Epithelial cell of proximal tubule (primary cell): ENCODE measurements at regions not wholly inside any gene's neighbourhood (a gene's known extent, or its start where the extent isn't known, plus 50 kb on each side); places are given as distances from the start of the nearest gene placed in this dataset.

Experiments
- DNase-seq: peaks from one replicate; pipeline ENCODE4 v3.0.0-alpha.2; 2011; ENCODE audit warnings: low read depth
- H3K4me3 ChIP-seq: 2 replicates; pipeline ENCODE4 v1.5.1; 2011; ENCODE audit warnings: low read depth, mild to moderate bottlenecking, low read length
- TF ChIP-seq, protein P1 (sequence below): conservative IDR thresholded peaks from 2 replicates; pipeline ENCODE4 v1.5.1; 2012; ENCODE audit warnings: low read depth, mild to moderate bottlenecking, low read length

DNA sequence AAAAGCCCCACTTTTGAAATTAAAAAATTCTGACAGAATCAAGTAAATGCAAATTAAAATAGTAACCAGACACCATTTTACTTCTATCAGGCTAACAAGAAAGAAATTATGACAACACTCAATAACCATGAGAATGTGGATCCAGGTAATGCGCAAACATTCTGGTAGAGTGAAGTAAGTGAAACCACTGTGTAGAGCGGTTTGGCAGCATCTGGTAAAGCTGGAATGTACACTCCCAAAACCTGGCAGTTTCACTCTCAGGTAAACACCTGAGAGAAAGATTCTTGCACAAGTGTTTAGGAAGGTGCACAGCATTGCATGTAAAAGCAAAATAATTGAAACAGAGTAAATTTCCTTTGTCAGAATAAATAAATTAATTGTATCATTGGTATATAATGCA is 81.8 kb downstream of the TRIML1 start:
- no peak for DNase-seq
- TF ChIP-seq, protein P1, sequence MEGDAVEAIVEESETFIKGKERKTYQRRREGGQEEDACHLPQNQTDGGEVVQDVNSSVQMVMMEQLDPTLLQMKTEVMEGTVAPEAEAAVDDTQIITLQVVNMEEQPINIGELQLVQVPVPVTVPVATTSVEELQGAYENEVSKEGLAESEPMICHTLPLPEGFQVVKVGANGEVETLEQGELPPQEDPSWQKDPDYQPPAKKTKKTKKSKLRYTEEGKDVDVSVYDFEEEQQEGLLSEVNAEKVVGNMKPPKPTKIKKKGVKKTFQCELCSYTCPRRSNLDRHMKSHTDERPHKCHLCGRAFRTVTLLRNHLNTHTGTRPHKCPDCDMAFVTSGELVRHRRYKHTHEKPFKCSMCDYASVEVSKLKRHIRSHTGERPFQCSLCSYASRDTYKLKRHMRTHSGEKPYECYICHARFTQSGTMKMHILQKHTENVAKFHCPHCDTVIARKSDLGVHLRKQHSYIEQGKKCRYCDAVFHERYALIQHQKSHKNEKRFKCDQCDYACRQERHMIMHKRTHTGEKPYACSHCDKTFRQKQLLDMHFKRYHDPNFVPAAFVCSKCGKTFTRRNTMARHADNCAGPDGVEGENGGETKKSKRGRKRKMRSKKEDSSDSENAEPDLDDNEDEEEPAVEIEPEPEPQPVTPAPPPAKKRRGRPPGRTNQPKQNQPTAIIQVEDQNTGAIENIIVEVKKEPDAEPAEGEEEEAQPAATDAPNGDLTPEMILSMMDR, result no peak
- H3K4me3 ChIP-seq, result no peak overlapping the region

DNA sequence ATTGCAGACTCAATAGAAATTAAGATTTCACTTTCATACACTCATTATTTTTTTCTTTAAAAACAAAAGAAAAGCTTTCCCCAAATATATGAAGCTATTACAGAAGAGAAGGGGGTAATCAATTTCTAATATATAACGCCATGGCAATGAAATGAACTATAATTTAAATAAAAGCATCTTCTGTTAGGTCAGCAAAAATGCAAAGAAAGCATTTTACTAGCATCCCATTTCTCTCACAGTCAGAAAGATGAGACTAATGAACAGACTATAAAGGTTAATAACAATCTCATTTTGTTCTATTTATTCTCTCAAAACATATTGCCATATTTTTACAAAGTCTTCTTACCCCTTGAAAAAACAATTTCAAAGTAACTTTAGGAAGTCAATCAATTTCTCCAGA is 89.0 kb downstream of the TRIML1 start:
- TF ChIP-seq, protein P1, result no peak
- H3K4me3 ChIP-seq, result no peak overlapping the region
- no peak for DNase-seq

- DNase-seq, result no peak
- no peak overlapping the region for H3K4me3 ChIP-seq
- TF ChIP-seq, protein P1, result no peak
Observed at GRCh38 chr4:188232428-188232827, 93.2 kb downstream of the TRIML1 start.

GRCh38 chr4:188242041-188242440 is 102.8 kb downstream of the TRIML1 start:
- TF ChIP-seq, protein P1, result no peak
- no peak for DNase-seq
- H3K4me3 ChIP-seq, result no peak overlapping the region

DNA sequence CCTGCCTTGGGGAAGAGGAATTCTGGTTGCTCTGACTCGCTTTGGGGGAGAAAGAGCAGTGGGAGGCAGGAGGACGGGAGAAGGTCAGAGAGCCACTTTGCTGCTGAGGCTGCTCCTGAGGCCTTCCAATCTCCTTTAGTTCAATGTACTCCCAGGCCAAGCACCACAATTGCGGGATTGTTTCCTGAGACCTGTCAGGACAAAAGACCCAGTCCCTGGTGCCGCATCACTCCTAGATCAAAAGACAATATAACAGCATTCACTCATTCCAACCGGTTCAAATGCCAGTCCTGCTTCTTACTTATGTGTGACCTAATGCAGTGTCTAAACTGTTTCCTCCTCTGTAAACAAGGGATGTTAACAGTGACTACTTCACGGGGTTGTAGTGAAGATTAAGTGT is 106.4 kb downstream of the TRIML1 start:
- DNase-seq, result no peak
- no peak overlapping the region for H3K4me3 ChIP-seq
- TF ChIP-seq, protein P1, result no peak

DNA sequence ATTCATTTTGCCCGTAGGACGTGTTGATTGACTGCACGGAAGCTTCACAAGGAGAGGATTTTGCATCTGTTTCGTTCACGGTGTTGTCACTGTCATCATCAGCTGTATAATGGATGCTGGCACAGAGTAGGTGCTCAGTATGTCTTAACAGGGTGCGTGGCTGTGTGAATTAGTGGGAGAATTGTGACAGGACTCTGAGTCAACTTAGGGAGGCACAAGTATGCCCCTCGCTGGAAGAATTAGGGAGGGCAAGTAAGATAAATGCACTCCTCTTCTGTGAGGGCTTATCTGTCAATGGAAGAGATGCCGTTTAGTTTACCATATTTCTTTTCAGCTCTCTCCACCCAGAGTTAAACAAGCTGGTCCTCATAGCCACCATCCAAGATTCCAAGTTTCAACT is 107.2 kb downstream of the TRIML1 start:
- no peak for DNase-seq
- H3K4me3 ChIP-seq, result no peak overlapping the region
- TF ChIP-seq, protein P1, result peak; percentile 26

DNA sequence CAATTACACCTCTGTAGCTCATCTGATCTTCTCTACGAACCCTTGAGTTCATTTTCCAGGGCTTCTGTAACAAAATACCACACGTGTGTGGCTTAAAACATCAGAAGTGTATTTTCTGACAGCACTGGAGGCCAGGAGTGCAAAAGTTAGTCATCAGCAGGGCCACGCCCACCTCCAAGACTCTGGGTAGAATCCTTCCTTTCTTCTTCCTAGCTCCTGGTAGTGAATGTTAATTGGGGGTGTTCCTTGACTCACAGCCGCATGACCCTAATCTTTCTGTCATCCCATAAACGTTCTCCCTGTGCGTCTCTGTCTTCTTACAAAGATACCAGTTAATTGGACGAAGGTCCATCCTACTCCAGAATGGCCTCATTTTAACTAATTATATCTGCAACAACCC is 115.0 kb downstream of the TRIML1 start:
- no peak for DNase-seq
- TF ChIP-seq, protein P1, result no peak
- no peak overlapping the region for H3K4me3 ChIP-seq
